Tongue (tissue), 1 donor: ENCODE measurements at regions not wholly inside any gene's neighbourhood (a gene's known extent, or its start where the extent isn't known, plus 50 kb on each side); places are given as distances from the start of the nearest gene placed in this dataset.
"Not testable (repeated sequence)": the region's sequence is repeated elsewhere in the genome, so short reads cannot be mapped to it uniquely, and the experiment has no call there.

Experiments
- DNase-seq: peaks from one replicate; pipeline ENCODE4 v3.0.0-alpha.2; 2015

DNA sequence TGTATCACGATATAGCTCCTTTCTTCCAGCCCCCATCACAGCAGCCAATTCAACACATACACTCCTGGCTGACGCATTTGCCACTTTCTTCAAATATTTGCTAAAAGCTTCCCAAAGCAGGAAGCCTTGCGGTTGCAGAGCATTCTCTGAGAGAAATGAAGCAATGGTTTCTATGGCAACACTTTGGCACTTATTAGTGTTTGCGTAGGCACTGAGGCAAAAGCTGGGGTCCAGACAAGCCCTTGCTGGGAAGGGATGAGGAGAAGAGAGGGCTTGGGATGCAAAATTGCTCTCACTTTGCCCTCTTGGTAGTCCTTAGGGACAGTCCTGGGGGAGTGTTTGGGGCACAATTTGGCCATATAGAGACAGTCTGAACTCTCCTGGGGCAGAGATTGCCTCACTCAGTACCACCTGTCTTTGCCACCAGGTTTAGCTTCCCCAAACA is 55.0 kb upstream of the PAK3 start:
- peak; percentile 44 for DNase-seq

DNA sequence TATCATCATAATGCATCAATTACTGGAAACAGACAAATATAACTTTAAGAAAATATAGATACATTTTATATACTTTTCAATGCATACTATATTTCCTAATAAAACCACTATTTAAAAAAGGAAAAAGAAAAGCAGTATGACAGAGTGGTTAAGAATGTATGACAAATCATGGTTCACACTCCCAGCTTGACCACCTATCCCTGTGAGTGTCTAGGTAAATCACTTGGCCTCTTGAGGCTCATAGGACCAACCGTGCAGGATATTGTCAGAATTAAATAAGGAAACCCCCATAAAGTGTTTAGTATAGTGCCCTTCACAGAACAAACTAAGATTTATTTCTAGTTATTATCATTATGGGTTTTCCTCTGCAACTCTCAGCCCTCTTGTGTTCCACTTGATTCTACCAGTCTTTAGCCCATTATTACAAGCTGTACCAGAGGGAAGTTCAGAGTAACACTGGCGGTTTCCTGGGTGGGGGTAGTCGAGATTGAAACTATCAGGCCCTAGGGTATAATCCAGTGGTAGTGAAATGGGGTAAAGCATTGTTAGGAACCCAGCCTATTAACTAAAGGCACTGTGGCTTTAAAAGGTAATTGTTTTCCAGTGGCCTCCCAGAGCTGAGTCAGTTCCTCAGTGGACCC is 55.5 kb upstream of the PAK3 start:
- DNase-seq = no peak

DNA sequence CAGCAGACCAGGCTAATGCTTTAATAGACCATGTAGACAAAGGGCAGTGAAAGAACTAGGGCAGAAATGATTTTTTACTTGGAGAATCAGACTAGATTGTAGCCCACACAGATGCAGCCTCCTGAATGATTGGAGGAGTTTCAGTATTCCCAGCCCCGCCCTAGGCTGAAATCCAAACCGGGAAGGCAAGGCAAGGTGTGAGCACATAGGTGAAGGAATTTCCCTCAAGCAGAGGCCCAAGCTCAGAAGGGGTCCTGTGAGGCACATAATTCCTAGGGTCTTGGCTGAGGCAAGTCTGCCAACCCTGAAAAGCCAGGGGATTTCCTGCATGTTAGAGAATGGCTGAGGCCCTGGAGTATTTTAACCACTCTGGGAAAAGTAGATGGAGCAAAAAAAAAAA is 56.4 kb upstream of the PAK3 start:
- DNase-seq = no peak

DNA sequence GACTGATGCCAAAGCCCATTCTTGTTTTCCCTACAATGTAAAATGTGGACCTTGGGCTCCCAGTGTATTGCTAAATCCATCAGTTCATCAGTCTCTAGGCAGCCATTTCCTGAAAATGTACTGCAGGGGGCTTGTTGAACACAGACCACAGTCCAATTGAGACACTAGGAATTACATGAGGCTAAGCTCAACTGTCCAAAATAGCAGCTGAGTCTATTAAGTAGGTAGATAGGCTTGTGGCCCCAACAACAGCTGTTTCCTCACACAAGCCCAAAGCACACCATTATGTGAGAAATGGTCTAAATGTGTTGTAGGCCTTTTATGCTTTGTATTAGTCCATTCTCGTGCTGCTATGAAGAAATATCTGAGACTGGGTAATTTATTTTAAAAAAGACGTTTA is 60.0 kb upstream of the PAK3 start:
- peak; percentile 34 for DNase-seq

DNA sequence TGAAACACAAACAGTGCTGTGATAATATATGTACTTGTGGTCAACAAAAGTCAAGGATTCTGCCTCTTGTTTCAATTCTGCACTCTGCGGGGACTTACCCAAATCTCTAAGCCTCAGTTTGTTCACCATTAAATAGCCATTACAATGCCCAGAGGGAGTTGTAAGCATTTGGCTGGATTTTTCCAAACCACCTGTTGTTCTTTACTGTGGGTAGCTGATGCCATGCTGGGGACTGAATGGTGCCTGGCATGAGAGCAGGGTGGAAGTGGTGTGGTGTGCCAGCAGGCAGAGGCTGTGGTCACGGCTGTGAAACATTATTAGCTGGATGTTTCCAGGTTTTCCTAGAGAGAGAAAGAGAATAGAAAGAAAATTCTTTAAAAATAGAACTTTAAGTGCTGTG is 60.7 kb upstream of the PAK3 start:
- DNase-seq = peak; percentile 78

DNA sequence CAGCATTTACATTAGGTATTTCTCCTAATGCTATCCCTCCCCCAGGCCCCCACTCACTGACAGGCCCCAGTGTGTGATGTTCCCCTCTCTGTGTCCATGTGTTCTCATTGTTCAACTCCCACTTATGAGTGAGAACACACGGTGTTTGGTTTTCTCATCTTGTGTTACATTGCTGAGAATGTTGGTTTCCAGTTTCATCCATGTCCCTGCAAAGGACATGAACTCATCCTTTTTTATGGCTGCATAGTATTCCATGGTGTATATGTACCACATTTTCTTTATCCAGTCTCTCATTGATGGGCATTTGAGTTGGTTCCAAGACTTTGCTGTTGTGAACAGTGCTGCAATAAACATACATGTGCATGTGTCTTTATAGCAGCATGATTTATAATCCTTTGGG is 73.0 kb upstream of the PAK3 start:
- DNase-seq = not testable (repeated sequence)

DNA sequence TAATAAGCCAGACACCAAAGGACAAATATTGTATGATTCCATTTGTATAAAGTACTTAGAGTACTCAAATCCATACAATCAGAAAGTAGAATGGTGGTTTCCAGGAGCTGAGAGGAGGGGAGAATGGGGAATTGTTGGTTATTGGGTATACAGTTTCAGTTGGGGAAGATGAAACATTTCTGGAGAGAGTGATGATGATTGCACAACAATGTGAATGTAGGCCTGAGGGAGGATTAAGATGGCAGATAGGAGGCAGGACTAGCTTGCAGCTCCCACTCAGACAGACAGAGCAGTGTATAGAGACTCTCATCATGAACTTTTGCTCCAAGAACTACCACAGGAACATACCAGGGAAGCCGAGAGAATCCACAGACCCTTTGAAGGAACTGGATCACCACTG is 75.7 kb upstream of the PAK3 start:
- no peak for DNase-seq

DNA sequence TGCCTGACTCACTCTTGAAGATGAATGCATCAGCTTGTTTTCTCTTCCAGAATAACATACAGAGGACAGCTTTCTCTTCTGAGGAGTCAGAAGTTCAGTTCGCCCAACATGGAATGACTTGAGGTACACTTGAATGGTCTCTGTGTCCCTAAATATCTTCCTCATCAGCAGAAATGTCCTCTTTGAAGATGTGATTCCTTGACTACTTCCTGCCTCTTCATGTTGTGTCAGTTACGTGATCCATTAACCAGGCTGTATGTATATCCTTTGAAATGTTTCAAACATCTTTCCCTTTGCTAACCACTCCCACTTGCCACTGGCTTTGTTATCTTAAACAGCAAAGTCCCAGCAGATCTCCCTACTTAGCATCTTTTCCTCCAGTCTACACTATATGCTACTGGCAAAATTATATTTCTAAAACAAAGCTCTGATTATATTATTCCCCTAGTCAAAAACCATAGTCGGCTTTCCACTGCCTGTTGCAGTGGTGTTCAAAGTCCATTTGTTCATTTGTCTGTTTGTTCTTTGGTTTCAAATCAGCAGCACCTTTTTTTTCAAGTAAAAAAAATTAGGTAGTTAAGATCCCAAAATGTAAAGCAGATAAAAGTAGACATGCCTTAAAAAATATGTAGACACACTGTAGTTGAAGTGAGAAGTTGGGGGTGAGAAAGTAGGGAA is 82.1 kb upstream of the PAK3 start:
- DNase-seq = no peak

DNA sequence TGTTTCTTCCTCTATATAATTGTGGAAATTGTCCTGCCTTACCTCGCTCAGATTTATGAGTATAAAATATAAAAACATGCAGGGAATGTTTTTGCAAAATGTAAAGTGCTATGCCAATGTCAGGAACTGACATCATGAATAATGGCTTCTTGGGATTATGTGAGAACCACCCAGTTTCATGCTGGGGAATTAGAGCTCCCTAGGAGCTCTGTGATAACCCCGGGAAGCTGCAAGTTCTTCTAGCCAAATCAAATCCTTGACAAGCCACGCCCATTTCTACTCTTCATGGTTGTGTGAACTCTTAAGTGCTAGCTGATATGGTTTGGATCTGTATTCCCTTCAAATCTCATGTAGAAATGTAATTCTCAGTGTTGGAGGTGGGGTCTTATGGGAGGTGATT is 85.9 kb upstream of the PAK3 start:
- DNase-seq = no peak

DNA sequence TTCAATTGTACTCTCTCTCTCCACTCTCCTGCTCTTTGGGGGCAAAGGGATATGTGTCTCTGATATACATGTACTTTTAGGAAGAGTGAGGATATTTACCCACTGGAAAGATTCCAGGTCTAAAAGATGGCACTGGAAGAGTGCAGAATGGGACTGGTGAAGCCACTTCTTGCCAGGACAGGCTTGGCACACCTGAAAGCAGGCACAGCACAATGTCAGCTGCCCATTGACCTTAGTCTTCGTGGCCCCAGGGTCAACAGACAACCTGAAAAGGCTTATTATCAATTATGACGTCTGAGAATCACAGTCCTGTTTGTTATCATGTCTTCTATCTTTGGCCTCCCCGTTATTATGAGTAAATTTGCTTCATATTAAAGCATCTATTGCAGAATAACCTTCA is 86.7 kb upstream of the PAK3 start:
- DNase-seq = no peak

DNA sequence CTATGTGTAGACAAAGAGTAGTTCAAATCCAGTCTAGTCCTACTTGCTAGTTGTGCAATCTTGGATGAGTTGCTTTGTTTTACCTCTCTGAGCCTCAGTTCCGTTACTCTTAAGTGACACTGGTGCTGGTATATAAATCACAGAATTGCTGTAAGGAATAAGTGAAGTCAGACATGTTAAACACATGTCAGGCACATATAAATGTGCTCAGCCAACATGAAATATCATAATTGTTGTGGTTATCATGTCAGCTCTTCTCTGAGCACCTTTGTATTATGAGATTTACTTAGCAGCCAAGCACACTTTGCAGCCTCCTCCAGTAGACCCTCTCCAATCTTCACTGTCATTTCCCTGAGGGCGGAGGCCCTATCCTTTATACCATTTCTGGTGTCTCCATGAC is 87.9 kb upstream of the PAK3 start:
- no peak for DNase-seq

DNA sequence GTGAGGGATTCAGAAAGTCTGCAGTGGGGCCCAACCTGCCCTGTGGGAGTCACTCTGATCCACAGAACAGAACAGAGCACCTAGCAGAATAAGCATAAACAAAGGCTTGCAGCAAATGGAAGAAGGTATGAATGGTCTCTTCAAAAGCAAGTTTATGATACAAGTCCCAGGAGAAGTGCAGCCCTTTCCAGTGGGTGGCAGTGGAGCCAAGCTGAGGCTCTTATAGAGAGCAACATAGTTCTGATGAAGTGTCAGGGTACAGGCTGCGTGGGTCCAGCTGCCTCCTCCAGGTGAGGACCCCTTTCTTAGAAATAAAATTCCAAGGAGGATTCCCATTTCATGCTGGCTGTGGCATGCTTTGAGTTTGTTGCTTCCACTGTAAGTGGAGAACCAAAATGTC is 88.8 kb upstream of the PAK3 start:
- DNase-seq = no peak

DNA sequence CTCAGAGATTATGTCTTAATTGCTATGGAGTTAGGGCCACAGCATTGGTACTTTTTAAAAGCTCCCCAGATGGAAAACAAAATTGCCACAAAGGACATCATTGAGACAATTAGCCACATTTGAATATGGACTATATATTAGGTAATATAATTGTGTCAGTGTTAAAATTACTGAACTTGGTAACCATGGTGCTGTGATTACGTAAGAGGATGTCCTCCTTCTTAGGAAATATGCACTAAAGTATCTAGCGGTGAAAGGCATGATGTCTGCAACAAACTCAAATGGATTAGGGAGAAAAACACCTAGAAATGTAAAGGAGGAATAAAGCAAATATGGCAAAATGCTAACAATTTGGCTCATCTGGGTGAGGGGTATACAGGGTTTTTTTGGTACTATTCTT is 89.9 kb upstream of the PAK3 start:
- no peak for DNase-seq

DNA sequence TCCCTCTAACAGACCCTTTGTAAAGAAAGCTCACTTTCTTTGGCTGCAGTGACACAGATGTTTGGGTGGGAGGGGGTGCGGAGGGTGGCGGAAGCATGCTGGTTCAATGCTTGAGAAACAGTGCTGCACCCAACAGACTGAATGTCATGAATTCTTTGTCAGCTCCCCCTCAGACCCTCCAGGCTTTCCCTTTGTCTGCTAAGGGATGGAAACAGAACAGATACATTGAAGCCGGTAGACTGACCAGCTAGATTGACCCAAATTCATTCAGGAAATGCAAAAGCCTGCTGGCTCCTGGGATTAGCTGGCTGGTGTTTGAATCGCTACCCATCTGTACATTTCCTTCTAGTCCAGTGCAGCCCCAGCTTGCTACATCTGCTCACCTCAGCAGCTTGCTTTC is 90.8 kb upstream of the PAK3 start:
- DNase-seq = no peak

DNA sequence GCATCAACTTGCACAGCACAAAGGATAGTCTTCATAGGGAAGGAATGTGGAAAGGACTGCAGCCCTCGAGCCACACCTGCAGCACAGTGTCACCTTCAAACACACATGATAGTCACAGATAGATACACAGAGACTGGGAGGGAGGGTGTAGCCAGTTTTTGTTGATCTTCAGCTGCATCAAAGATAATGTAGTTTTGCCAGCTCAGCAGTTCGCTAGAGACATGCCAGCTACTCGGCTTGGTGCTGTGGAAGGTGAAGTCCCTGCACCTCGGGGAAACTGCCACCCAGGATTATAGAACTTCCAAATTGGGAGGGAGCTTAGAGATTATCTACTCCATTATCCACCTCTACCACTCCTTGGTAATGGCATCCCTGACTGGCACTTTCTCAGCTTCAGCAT is 92.9 kb upstream of the PAK3 start:
- DNase-seq = no peak

DNA sequence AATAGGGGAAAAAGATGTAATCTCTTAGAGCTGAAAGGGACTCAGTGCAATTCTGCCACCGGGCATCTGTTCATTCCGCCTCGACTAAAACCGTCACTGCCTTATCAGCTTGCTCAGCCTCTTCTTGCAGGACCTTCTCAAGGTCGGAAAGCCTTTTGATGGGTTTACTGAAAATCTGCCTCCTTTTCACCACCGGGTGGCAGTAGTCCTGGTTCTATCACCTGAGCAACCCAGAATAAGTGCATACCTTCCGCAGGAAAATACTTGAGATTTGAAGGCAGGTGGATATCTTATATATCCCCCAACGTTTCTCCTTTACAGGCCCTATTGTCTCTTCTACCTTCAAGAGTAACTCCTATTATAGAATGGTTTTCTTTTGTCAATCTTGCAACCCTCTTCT is 103.4 kb upstream of the PAK3 start:
- DNase-seq = peak; percentile 24

DNA sequence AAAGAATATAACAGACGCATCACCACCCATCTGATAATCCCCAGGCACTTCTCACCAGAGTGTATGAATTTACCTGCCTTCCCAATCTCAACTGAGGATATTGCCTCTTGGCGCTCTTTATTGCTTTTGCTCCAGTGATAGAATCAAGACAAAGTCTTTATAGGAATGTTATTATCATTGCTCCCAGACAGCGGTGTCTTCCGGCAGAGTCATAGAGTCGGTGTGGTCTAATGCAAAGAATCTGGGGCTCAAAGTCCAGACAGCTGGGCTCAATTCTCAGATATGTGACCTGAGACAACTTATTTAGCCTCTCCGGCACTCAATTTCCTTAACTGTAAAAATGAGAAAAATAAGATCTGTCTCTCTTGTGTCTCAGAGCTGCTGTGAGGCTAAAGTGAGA is 106.1 kb upstream of the PAK3 start:
- no peak for DNase-seq

DNA sequence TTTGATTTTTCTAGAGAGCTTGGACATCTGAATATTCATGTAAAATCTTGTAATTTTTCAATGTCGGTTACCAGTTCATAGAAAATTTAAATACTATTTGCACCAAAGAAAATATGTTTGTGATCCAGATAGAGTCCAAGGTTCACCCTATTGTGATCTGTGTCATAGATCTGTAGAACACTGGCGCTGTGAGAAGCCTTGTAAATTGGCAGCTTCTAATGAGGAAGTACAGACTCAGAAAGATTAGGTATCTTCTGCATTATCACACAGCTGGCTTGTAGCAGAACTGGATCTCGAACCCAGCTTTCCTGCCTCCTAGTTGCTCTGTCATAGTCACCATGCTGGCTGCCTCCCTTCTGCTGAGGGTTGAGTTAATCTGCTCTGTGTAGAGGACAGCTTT is 106.5 kb upstream of the PAK3 start:
- DNase-seq = no peak

DNA sequence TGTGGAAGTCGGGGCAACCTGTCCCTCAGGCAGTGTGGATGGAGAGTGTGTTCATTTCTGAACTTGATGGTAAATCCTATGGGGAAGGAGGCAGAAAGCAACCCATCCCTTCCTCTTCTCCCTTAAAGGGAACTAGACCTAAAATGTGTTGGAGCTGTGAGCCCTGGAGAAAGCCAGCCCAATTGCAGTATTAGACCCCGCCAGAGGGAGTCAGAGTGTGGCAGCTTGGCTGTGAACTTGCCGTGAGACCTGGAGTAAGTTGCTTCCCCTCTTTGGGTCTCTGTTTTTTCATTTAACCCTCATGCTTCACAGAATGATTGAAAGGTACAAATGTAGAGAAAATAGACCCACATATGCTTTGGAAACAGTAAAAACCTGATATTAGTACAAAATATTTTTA is 108.7 kb upstream of the PAK3 start:
- DNase-seq = no peak

DNA sequence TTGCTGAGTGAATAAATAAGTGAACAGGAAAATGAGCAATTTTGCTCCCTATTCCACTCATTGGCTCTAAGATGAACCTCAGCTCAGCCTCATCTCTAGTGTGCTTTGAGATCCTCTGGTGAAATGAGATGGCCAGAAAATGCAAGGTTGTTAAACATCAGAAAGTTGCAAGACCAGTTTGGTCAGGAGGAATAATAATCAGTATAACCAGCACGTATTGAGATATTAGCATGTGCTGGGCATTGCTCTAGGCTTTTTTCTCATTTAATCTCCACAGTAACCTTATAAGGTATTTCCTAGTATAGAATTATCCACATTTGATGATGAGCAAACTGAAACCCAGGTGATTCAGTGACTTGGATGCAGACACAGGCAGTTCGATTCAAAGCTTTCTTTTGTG is 110.5 kb upstream of the PAK3 start:
- DNase-seq = no peak

DNA sequence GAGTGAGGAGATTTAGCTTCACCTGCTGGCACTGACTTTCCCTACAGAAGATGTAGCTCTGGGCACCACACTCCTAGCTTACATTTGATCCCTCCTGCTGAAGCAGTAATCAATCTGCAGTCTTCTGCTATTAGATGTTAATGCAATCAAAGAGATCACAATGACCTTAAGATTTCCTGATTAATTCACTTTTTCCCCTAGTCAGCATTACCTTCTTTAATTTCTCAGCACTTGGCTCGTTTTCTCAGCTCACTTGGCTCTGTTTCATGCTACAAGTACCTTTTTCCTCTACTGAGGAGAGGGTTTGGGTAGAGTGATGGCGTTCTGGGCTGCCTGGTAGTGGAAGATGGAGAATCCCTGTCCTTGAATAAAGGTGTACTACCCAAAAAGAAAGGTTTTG is 113.0 kb upstream of the PAK3 start:
- no peak for DNase-seq

DNA sequence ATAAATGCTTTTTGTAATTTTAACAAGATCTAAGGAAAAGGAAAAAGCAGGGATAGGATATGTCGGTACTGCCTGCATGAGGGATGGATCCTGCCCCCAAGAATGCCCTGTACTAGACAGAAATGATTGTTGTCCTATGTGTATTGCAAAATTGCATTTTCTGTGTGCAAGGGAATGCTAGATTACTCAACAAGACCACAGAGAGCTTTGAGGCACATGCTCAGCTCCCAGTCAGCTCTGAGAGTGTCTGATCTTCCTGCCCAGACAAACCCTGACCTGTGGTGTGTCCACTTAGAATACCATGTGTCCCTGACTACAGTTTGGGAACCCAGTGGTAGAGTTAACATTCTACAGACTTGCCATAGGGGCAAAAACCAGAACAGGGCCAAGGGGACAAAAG is 129.2 kb upstream of the PAK3 start:
- DNase-seq = no peak

DNA sequence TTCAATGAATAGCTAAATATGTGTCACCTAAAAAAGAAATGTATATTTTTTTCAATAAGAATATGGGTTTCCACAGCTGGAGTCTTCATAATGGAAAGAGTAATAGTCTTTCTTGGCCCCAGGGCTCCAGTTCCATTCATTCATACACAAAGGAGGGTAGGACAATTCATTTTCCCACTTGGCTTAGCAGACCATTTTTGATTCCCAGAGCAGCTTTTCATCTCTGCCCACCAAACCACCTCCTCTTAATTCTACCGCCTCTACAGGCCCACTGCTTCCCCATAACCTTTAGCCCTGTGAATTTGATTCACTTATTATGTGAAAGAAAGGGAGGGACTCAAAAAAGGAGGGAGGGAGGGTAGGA is 129.9 kb upstream of the PAK3 start:
- no peak for DNase-seq

DNA sequence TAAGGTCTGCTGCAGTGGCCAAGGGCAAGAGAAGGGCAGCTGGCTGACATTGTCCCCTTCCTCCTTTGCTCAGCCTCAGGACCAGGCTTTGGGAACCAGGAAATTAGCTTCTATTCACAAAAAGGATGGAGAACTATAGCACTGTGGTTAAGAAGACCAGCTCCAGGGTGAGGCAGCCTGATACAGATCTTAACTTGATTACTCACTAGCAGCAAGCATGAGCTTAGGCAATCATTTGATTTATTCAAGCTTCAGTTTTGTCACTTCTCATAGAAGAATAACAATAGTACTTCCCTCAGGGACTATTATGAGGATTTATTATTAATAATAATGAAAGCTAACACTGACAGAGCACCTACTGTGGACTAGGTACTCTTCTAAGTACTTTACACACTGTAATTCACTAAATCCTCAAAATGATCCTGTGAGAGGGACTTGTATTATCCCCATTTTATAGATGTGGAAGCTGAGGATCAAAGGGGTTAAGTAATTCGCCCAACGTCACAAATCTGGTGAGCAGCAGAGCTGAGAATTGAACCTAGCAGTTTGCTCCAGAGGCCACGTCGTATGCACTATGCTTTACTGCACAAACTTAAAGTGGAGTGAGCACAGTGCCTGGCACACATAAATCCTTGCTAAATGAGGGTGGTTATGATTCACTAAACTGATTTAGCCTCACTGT is 130.4 kb upstream of the PAK3 start:
- peak; percentile 2 for DNase-seq
